ENCODE measurements at regions not wholly inside any gene's neighbourhood (a gene's known extent, or its start where the extent isn't known, plus 50 kb on each side); places are given as distances from the start of the nearest gene placed in this dataset.

- H3K27me3 ChIP-seq (ENCODE audit: control insufficient read depth, insufficient read depth, low read length) = no peaks in the 10 kb centered on the region
- H3K4me3 ChIP-seq (ENCODE audit: low read depth, low read length) = no peak overlapping the region
- TF ChIP-seq CTCF (IDR thresholded peaks at IDR 0.05; ENCODE audit: insufficient read depth, low read depth, low read length) = no peak
- POLR2A ChIA-PET = no interaction called here
- DNase-seq (ENCODE audit: low read depth) = no peak
- no peaks in the 10 kb centered on the region for H3K36me3 ChIP-seq (ENCODE audit: control insufficient read depth, insufficient read depth, low read length)
- CTCF ChIA-PET = no interaction called here
These were observed 66.4 kb downstream of the ZNF503 start for GRCh38 chr10:75335191-75335590.

GRCh38 chr10:75334720-75335119 is 66.8 kb downstream of the ZNF503 start:
- DNase-seq (ENCODE audit: low read depth) = no peak
- POLR2A ChIA-PET = no interaction called here
- TF ChIP-seq CTCF (IDR thresholded peaks at IDR 0.05; ENCODE audit: insufficient read depth, low read depth, low read length) = no peak
- CTCF ChIA-PET = no interaction called here
- Histone ChIP-seq H3K4me3 (ENCODE audit: low read depth, low read length) (no peak overlapping the region), H3K27me3 (ENCODE audit: control insufficient read depth, insufficient read depth, low read length) (no peaks in the 10 kb centered on the region), H3K36me3 (ENCODE audit: control insufficient read depth, insufficient read depth, low read length) (no peaks in the 10 kb centered on the region)

- no peak for DNase-seq (ENCODE audit: low read depth)
- no peaks in the 10 kb centered on the region for H3K27me3 ChIP-seq (ENCODE audit: control insufficient read depth, insufficient read depth, low read length)
- ChIA-PET CTCF (no interaction called here), POLR2A (no interaction called here)
- TF ChIP-seq CTCF (IDR thresholded peaks at IDR 0.05; ENCODE audit: insufficient read depth, low read depth, low read length) = no peak
- H3K36me3 ChIP-seq (ENCODE audit: control insufficient read depth, insufficient read depth, low read length) = no peaks in the 10 kb centered on the region
- H3K4me3 ChIP-seq (ENCODE audit: low read depth, low read length) = no peak overlapping the region
These were observed 69.5 kb downstream of the ZNF503 start for GRCh38 chr10:75332081-75332480.

- POLR2A ChIA-PET = no interaction called here
- CTCF ChIA-PET = no interaction called here
- Histone ChIP-seq H3K27me3 (ENCODE audit: control insufficient read depth, insufficient read depth, low read length) (no peaks in the 10 kb centered on the region), H3K36me3 (ENCODE audit: control insufficient read depth, insufficient read depth, low read length) (no peaks in the 10 kb centered on the region), H3K4me3 (ENCODE audit: low read depth, low read length) (no peak overlapping the region)
- no peak for DNase-seq (ENCODE audit: low read depth)
- TF ChIP-seq CTCF (IDR thresholded peaks at IDR 0.05; ENCODE audit: insufficient read depth, low read depth, low read length) = no peak
These were observed 70.5 kb downstream of the ZNF503 start for GRCh38 chr10:75331081-75331480.

GRCh38 chr10:75329190-75329745 is 72.3 kb downstream of the ZNF503 start:
- Histone ChIP-seq H3K36me3 (ENCODE audit: control insufficient read depth, insufficient read depth, low read length) (no peaks in the 10 kb centered on the region), H3K4me3 (ENCODE audit: low read depth, low read length) (no peak overlapping the region), H3K27me3 (ENCODE audit: control insufficient read depth, insufficient read depth, low read length) (no peaks in the 10 kb centered on the region)
- no peak for DNase-seq (ENCODE audit: low read depth)
- POLR2A ChIA-PET = no interaction called here
- CTCF ChIA-PET = interaction anchor here (0.6 to 1.0 kb wide), 2 partner anchors 10 to 707 kb away, joined by 3 read pairs; no protein-coding TSS in a partner anchor
- TF ChIP-seq CTCF (IDR thresholded peaks at IDR 0.05; ENCODE audit: insufficient read depth, low read depth, low read length) = no peak

All from BJ (cell line).